HG03521 (cell line): ENCODE measurements at regions not wholly inside any gene's neighbourhood (a gene's known extent, or its start where the extent isn't known, plus 50 kb on each side); places are given as distances from the start of the nearest gene placed in this dataset.
"Not testable (repeated sequence)": the region's sequence is repeated elsewhere in the genome, so short reads cannot be mapped to it uniquely, and the experiment has no call there.

ENCODE experiments used
- ATAC-seq: cut with Tn5 transposase; IDR thresholded peaks from one replicate; pipeline ENCODE4 v1.9.1; 2021; ENCODE audit warnings: mild to moderate bottlenecking, moderate library complexity; ENCODE audit not compliant: unreplicated experiment

DNA sequence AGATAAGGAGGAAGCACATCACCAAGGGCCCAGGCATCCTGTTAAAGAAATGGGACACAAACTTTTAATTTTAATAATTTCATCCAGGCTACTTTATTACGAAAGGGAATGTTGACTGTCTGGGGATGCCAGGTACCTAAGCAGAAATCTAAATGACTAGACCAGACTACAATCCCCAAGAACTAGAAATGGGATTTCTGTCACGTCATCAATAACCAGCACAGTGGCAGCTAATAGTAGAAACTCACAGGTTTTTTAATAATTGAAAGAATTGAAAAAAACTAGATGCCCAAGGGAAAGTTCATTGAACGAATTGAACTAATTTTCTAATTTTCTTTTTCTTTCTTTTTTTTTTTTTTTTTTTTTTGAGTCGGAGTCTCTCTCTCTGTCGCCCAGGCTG lies 789.3 kb downstream of the IGSF11 start:
- ATAC-seq = no peak

GRCh38 chr3:118258850-118259249 lies 775.8 kb downstream of the IGSF11 start:
- ATAC-seq = not testable (repeated sequence)

GRCh38 chr3:118262800-118263402 lies 771.7 kb downstream of the IGSF11 start:
- no peak for ATAC-seq

- ATAC-seq = no peak
Observed at GRCh38 chr3:118267588-118267987, 767.1 kb downstream of the IGSF11 start.

DNA sequence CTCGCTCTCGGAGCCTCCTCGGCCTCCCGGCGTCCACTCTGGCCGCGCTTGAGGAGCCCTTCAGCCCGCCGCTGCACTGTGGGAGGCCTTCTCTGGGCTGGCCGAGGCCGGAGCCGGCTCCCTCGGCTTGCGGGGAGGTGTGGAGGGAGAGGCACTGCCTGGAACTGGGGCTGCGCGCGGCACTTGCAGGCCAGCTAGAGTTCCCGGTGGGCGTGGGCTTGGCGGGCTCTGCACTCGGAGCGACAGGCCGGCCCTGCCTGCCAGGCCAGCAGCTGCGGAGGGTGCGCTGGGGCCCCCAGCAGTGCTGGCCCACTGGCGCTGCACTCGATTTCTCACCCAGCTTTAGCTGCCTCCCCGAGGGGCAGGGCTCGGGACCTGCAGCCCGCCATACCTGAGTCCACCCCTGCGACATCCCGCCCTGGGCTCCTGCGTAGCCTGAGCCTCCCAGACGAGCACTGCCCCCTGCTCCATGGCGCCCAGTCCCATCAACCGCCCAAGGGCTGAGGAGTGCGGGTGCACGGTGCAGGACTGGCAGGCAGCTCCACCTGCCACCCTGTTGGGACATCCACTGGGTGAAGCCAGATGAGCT lies 765.0 kb downstream of the IGSF11 start:
- ATAC-seq = no peak

- no peak for ATAC-seq
Observed at GRCh38 chr3:118272991-118273390, 761.7 kb downstream of the IGSF11 start.

DNA sequence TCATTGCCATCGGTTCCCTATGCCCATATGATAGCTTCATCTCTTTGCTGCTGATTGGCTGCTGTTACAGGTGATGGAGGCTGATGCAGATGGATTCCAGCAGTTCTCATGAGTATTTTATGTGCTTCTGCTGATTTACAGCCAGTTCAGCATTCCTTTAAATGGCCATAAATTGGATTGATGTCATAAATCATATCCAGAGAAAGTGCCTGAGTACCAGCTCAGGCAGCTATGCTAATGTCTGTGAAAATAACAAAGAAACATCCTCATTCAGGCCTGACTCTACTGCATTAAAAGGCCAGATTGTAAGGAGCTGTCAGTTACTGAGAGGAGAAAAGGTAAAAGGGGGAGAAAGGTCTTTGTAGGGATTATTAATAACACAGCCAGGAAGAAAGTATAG lies 756.8 kb downstream of the IGSF11 start:
- no peak for ATAC-seq

DNA sequence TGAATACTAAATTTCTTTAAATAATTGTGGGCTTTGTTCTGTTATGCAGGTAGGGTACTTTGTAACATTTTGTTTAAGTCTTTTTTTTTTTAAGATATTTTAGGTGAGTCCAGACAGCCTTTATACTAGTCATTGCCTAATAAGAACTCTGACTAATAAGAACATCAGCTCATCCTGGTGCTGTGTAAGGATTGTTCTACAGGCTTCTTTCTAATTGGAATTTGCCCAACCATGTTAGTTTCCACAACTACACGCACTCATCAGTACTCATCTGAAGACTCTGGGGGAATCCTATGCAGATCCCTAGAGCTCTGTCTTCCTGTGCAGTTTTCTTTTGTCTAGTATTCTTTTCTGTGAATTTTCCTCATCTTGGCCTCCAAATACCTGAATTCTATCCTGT lies 741.8 kb downstream of the IGSF11 start:
- ATAC-seq = no peak

DNA sequence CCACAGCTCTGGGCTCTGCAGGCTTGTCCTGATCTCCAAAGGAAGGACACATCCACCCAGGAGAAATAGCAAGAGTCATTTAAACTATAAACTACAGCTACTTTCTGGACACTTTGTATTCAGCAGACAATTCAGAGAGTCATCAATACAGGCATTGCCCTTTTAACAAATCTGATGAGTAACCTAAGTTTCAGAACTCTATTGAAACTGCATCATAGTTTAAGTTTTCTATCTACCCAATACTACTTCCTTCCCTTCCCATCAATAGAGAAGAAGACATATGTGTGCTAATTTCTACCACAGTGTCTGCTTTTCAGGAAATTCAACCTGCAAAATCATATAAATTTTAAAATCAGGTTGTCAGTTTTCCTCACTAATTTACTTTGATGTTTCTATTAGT lies 736.5 kb downstream of the IGSF11 start:
- no peak for ATAC-seq

- no peak for ATAC-seq
Observed at GRCh38 chr3:118304557-118304956, 730.1 kb downstream of the IGSF11 start.

DNA sequence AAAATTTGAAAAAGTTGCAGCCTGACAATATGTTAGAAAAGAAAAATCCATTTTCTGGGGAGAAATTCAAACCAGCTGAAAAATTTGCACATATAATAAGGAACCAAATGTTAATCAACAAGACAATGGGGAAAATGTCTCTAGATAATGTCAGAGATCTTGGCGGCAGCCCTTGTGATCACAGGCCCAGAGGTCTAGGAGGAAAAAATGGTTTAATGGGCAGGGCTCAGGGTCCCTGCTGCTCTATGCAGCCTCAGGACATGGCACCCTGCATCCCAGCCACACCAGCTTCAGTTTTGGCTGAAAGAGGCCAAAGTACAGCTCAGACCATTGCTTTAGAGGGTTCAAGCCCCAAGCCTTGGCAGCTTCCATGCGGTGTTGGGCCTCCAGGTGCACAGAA lies 701.9 kb downstream of the IGSF11 start:
- ATAC-seq = no peak

- ATAC-seq = no peak
Observed at GRCh38 chr3:118337649-118338048, 697.0 kb downstream of the IGSF11 start.

DNA sequence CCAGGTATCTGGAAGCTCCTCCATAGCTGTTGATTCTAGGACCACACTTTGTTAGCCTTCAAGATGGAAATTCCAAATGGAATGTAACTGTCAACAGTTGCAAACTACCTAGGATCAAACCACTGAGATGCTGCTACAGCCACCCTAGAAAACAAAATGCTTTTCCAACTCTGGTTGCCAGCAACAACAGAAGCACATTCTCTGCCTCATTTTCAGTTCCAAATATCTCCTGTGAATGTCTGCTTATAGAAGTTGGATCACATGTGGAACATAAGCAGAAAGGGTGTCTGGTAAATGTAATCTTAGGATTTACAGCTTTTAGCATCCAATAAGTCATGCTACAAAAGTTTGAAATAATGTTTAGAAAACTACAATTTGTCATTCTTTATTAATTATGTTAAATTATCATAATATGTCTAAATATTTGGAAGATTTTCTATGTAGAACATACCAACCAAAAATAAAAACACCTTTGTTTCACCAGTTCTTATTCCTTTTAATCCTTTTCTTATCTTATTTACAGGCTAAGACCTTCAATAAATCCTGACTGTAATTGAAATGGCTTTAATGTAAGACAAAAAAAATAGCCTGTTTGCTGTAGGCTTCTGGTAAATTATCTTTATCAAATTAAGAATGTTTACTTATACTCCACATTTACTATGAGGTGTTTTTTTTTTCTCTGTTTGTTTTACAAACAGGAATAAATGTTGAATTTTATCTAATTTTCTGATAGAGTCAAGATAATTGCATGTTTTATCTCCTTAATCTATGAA lies 687.1 kb downstream of the IGSF11 start:
- ATAC-seq = no peak

DNA sequence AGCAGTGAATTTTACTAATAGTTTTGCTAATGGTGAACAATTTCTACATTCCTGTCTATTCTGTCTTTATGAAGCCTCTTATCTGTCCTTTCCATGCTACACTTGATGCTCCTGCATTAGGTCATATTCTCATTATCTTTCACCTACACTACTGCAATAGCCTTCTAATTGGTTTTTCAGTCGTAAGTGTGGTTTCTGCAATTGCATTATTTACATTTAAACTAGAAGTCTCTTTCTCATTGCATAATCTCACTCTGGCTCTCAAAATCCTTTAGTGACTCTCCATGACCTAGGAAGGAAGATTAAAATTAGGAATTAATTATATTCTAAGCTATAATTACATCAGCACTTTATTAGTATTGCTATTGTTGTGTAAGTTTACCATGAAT lies 686.5 kb downstream of the IGSF11 start:
- no peak for ATAC-seq

DNA sequence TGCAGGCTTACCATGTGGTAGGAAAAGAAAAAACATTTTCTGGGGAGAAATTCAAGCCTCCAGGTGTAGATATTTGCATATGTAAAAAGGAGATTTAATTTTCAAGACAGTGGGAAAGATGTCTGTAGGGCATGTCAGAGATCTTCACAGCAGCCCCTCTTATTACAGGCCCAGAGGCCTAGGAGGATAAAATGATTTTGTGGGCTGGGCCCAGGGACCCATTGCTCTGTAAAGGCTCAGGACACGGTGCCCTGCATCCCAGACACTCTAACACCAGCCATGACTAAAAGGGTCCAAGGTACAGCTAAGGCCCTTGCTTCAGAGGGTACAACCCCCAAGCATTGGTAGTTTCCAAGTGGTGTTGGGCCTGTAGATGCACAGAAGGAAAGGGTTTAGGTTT lies 680.1 kb downstream of the IGSF11 start:
- no peak for ATAC-seq

DNA sequence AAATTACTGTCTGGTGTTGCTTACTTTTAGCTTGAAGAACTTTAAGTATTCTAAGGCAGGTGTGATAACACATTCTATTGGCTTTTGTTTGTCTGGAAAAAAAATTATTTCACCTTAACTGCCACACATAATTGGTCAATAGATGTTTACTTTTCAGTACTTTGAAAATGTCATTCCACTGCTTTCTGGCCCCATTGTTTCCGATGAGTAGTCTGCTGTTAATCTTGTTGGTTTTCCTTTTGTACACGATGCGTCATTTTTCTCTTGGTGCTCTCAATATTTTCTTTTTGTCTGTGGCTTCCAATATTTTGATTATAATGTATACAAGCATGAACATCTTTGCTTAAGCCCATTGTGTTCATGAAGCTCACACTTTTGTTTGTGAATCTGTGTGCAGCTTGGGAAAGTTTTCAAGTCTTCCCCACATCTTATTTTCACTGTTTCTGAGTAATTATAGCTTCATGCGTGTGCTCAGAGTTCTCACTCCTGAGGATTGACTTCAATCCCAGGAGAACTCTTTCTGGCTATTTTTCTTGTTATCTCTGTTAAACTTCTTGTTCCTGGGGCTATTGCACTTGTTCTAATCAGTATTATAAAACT lies 664.7 kb downstream of the IGSF11 start:
- ATAC-seq = no peak

DNA sequence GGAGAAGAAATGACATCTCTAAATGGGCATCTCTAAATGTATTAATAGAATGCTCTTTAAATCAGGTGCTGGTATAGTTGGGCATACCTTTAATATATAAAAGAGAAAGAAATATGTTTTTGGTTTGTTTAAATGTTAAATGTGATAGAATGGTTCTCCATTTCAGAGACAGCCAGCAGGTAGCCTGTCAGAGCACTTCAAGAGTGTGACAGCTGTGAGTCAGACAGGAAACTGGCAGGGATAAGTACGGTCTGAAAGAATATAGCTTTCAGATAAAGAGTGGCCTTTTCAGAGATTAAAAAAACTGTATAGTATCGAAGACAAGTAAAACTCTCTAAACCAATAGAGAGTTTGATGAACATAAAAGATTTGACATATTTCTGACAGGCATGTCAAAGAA lies 654.1 kb downstream of the IGSF11 start:
- ATAC-seq = no peak

GRCh38 chr3:118396491-118396890 lies 638.2 kb downstream of the IGSF11 start:
- ATAC-seq = no peak

- no peak for ATAC-seq
Observed at GRCh38 chr3:118400086-118400485, 634.6 kb downstream of the IGSF11 start.

DNA sequence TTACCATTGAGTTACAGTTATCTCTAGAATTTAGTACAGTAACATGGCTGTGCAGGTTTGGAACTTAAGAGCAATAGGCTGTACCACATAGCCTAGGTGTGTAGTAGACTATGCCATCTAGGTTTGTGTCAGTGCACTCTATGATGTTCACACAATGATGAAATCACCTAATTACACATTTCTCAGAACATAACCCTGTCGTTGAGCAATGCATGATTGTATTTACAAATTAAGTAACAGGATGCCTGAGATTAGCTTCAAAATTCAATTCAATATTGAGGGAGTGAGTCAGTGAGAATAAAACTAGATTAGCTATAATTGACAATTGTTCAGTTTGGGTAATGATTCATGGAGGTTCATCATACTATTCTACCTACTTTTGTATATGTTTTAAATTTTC lies 633.8 kb downstream of the IGSF11 start:
- no peak for ATAC-seq

DNA sequence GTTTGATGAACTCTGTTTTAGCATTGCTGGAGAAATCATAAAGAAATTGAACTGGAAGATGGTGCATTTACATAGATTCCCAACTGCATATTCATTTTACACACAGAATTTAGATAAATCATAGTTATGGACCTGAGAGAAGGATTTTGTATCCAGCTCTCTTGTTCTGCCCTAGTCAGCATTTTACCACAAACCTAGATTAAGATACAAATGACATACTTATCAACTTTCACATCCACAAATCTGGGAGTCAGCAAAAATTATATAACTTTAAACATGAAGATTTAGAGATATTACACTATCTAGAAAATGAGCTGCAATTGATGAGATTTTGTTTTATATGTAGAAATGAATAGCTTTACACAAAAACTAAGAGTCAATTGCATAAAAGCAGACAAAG lies 632.8 kb downstream of the IGSF11 start:
- ATAC-seq = no peak

DNA sequence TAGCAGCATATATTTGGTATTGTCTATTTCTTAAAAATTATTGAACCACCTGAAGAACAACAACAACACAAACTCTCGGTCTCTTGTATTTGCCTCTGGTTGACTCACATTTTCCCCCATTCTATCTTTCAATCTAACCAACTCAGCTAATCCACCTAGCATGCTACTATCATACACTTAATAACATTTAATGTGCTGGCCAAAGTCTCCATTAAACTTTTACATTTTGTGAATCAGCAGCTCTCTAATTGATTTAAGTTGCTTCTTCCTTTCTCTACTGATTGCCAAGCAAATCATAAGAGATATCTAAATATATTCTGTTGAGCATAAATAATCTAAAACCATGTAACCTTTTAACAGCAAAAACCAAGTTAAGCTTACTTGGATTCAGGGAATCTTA lies 631.7 kb downstream of the IGSF11 start:
- no peak for ATAC-seq
